ENCODE measurements at regions not wholly inside any gene's neighbourhood (a gene's known extent, or its start where the extent isn't known, plus 50 kb on each side); places are given as distances from the start of the nearest gene placed in this dataset.
A peak's percentile ranks its signal among the peaks of the same experiment; 100 is the strongest.

DNA sequence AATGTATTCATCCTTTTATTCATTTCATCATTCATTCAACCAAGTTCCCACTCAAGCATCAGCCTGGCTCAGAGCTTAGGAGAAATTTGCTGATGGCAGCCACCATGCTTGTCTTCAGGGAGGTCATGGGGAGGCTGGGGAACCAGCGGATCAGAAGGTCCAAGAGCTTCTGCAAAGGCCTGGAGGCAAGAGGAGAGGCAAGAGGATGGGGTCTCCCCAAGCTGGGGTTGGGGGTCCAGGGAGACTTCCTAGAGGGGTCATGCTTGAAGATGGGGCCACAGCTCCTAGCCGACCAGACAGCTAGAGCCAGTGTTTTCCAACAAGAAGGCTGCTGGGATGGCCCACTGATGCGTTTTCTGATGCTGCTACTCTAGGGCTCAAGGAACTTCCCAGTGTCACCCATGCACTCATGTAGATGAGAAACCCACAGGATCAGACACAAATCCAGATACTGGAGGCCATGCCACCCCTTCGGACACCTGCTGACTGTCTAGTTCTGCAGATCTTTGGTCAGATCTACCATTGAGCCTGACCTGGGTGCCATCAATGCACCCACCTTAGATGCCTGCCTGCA, 315.2 kb downstream of the AJAP1 start:
- peak overlapping the region; percentile 24 for H2BK12ac ChIP-seq (ENCODE audit: low read length)
- no peak overlapping the region for H3K4ac ChIP-seq (ENCODE audit: low read length)
- H3K9me3 ChIP-seq (replicated peaks in 1 of 2; ENCODE audit: control insufficient read depth in 2 of 2, insufficient read depth in 1 of 2, low read depth in 1 of 2, low read length in 2 of 2), result peaks cover 0 to 2% of the 10 kb centered on the region in 2 donors
- H3K4me1 ChIP-seq (ENCODE audit: control insufficient read depth in 2 of 2, insufficient read depth in 1 of 2, low read depth in 1 of 2, low read length in 2 of 2), result peaks cover 0 to 8% of the 10 kb centered on the region in 2 donors
- H3K36me3 ChIP-seq (replicated peaks in 1 of 2; ENCODE audit: control insufficient read depth in 2 of 2, insufficient read depth in 2 of 2, low read length in 2 of 2), result no peaks in the 10 kb centered on the region
- peak overlapping the region; percentile 54 for H2BK15ac ChIP-seq (ENCODE audit: low read length)
- H3K23ac ChIP-seq (ENCODE audit: low read depth, low read length, poor library complexity), result no peak overlapping the region
- H4K91ac ChIP-seq (ENCODE audit: low read depth, low read length, poor library complexity), result no peak overlapping the region
- no peak overlapping the region for H2AFZ ChIP-seq (ENCODE audit: low read length)
- H3K27ac ChIP-seq (replicated peaks; ENCODE audit: low read length), result no peak overlapping the region
- no peak overlapping the region for H3K4me2 ChIP-seq (ENCODE audit: insufficient read depth, low read length, poor library complexity, severe bottlenecking)
- no peak overlapping the region for H2BK120ac ChIP-seq (ENCODE audit: low read depth, low read length)
- no peak overlapping the region for H2BK5ac ChIP-seq (ENCODE audit: low read length)
- no CpG with 5 or more reads among the region's 4 CpGs for WGBS, 2 donors (ENCODE audit: extremely low coverage in 2 of 2, insufficient read length in 2 of 2, insufficient replicate concordance in 1 of 2)
- no peaks in the 10 kb centered on the region for H3K79me1 ChIP-seq (ENCODE audit: low read depth, low read length)
- H3K27me3 ChIP-seq (ENCODE audit: control insufficient read depth in 3 of 3, insufficient read depth in 3 of 3, low read depth in 1 of 3, low read length in 3 of 3), result no peaks in the 10 kb centered on the region
- no peak overlapping the region for H2AK5ac ChIP-seq (ENCODE audit: low read depth, low read length)
- no peak overlapping the region for H3K18ac ChIP-seq (ENCODE audit: low read length)
- DNase-seq (ENCODE audit: low spot score), result no peak
- H3K4me3 ChIP-seq (ENCODE audit: low read length in 2 of 2), result no peak overlapping the region
- H4K8ac ChIP-seq (ENCODE audit: low read depth, low read length), result no peak overlapping the region
- H3K9ac ChIP-seq (ENCODE audit: low read depth, low read length, poor library complexity), result no peak overlapping the region
- H3K14ac ChIP-seq (ENCODE audit: low read length), result no peak overlapping the region

DNA sequence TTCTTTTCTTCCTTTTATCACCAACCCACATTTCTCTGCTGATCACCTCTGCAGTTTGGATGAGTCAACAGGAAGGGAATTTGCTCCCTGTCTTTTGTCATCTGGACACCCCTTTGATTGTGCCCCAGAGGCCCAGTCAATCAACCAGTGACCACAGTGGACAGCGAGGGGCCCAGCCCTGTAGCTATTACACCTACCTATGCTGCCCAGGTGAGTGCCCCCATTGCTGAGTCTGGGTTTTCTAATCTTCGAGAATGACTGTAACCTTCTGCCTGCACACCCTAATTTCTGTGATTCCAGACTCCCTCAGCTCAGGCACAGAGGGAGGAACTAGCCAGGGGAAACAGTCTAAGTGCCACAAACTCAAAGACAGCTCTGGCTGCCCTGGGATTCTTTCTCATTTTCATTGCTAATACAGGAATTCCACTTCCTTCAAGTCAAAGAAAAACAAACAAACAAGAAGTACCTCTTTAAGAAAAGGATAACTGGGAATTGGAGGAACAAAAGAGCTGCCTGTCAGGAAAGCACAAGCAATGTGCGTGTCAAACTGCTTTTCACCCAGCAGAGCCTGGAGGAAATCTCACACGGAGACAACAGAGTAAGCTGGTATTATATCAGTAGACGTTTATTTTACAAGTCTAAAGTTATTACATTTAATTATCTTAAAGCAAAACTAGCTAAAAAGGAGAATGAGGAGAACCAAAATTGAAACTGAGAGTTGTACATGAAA, 311.1 kb downstream of the AJAP1 start:
- peaks cover 0 to 2% of the 10 kb centered on the region in 2 donors for H3K9me3 ChIP-seq (replicated peaks in 1 of 2; ENCODE audit: control insufficient read depth in 2 of 2, insufficient read depth in 1 of 2, low read depth in 1 of 2, low read length in 2 of 2)
- no peak overlapping the region for H3K18ac ChIP-seq (ENCODE audit: low read length)
- no peak overlapping the region for H2BK12ac ChIP-seq (ENCODE audit: low read length)
- H3K4me1 ChIP-seq (ENCODE audit: control insufficient read depth in 2 of 2, insufficient read depth in 1 of 2, low read depth in 1 of 2, low read length in 2 of 2), result peaks cover 0 to 13% of the 10 kb centered on the region in 2 donors
- H3K4me3 ChIP-seq (ENCODE audit: low read length in 2 of 2), result no peak overlapping the region
- no peak overlapping the region for H2AFZ ChIP-seq (ENCODE audit: low read length)
- no peak overlapping the region for H4K91ac ChIP-seq (ENCODE audit: low read depth, low read length, poor library complexity)
- H2BK5ac ChIP-seq (ENCODE audit: low read length), result no peak overlapping the region
- H2BK120ac ChIP-seq (ENCODE audit: low read depth, low read length), result no peak overlapping the region
- no peak overlapping the region for H2BK15ac ChIP-seq (ENCODE audit: low read length)
- peaks cover 0 to 2% (median 0%) of the 10 kb centered on the region in 3 experiments for H3K27me3 ChIP-seq (ENCODE audit: control insufficient read depth in 3 of 3, insufficient read depth in 3 of 3, low read depth in 1 of 3, low read length in 3 of 3)
- WGBS, 2 donors (ENCODE audit: extremely low coverage in 2 of 2, insufficient read length in 2 of 2, insufficient replicate concordance in 1 of 2), result no CpG with 5 or more reads among the region's 5 CpGs
- no peak overlapping the region for H3K23ac ChIP-seq (ENCODE audit: low read depth, low read length, poor library complexity)
- no peak overlapping the region for H3K9ac ChIP-seq (ENCODE audit: low read depth, low read length, poor library complexity)
- DNase-seq (ENCODE audit: low spot score), result no peak
- no peak overlapping the region for H3K14ac ChIP-seq (ENCODE audit: low read length)
- H3K27ac ChIP-seq (replicated peaks; ENCODE audit: low read length), result no peak overlapping the region
- no peaks in the 10 kb centered on the region for H3K36me3 ChIP-seq (replicated peaks in 1 of 2; ENCODE audit: control insufficient read depth in 2 of 2, insufficient read depth in 2 of 2, low read length in 2 of 2)
- H4K8ac ChIP-seq (ENCODE audit: low read depth, low read length), result no peak overlapping the region
- H2AK5ac ChIP-seq (ENCODE audit: low read depth, low read length), result no peak overlapping the region
- no peaks in the 10 kb centered on the region for H3K79me1 ChIP-seq (ENCODE audit: low read depth, low read length)
- H3K4ac ChIP-seq (ENCODE audit: low read length), result no peak overlapping the region
- H3K4me2 ChIP-seq (ENCODE audit: insufficient read depth, low read length, poor library complexity, severe bottlenecking), result no peak overlapping the region

DNA sequence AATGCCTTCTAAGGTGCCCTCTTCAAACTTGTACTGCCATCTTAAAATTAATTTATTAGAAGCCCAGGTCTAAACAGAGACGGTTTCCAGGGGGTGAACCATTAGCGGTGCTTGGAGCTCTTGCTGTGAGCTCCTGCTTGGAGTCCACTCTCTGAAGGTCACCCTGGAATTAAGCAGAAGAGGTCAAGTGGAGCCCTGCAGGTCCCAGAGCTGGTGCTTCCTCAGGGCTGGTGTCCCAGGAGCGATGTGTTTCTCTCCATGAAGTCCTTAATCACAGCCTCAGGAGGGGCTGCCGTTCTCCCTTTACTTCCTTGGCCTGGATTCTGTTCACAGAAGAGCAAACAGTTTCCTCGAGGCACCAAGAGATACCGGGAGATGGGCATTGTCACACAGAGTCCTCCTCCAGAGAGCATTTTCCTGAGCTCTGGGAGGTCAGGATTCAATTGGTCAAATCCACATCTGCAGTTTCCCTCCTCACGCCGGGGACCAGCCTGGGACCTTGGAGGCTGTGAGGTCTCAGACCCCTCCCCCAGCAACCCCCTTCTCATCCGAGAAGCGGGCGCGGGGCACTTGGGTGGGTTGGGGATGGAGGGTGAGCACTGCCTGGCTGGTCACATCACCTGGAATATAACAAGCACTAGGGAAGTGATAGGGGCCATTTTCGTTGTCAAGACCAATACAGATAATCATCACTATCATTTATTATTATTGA, 310.4 kb downstream of the AJAP1 start:
- Histone ChIP-seq H2AFZ (ENCODE audit: low read length) (no peak overlapping the region), H4K91ac (ENCODE audit: low read depth, low read length, poor library complexity) (no peak overlapping the region), H3K4me3 (ENCODE audit: low read length in 2 of 2) (no peak overlapping the region), H2AK5ac (ENCODE audit: low read depth, low read length) (no peak overlapping the region), H3K18ac (ENCODE audit: low read length) (peak overlapping the region; percentile 9), H3K4ac (ENCODE audit: low read length) (no peak overlapping the region), H3K14ac (ENCODE audit: low read length) (no peak overlapping the region), H3K27me3 (ENCODE audit: control insufficient read depth in 3 of 3, insufficient read depth in 3 of 3, low read depth in 1 of 3, low read length in 3 of 3) (peaks cover 0 to 2% (median 0%) of the 10 kb centered on the region in 3 experiments), H3K9me3 (replicated peaks in 1 of 2; ENCODE audit: control insufficient read depth in 2 of 2, insufficient read depth in 1 of 2, low read depth in 1 of 2, low read length in 2 of 2) (peaks cover 0 to 2% of the 10 kb centered on the region in 2 donors), H3K4me2 (ENCODE audit: insufficient read depth, low read length, poor library complexity, severe bottlenecking) (no peak overlapping the region), H2BK12ac (ENCODE audit: low read length) (no peak overlapping the region), H3K79me1 (ENCODE audit: low read depth, low read length) (no peaks in the 10 kb centered on the region), H3K27ac (replicated peaks; ENCODE audit: low read length) (no peak overlapping the region), H3K23ac (ENCODE audit: low read depth, low read length, poor library complexity) (no peak overlapping the region), H2BK15ac (ENCODE audit: low read length) (peak overlapping the region; percentile 9), H3K4me1 (ENCODE audit: control insufficient read depth in 2 of 2, insufficient read depth in 1 of 2, low read depth in 1 of 2, low read length in 2 of 2) (peaks cover 0 to 13% of the 10 kb centered on the region in 2 donors), H3K36me3 (replicated peaks in 1 of 2; ENCODE audit: control insufficient read depth in 2 of 2, insufficient read depth in 2 of 2, low read length in 2 of 2) (no peaks in the 10 kb centered on the region), H4K8ac (ENCODE audit: low read depth, low read length) (no peak overlapping the region), H2BK5ac (ENCODE audit: low read length) (no peak overlapping the region), H3K9ac (ENCODE audit: low read depth, low read length, poor library complexity) (no peak overlapping the region), H2BK120ac (ENCODE audit: low read depth, low read length) (no peak overlapping the region)
- no CpG with 5 or more reads among the region's 13 CpGs for WGBS, 2 donors (ENCODE audit: extremely low coverage in 2 of 2, insufficient read length in 2 of 2, insufficient replicate concordance in 1 of 2)
- DNase-seq (ENCODE audit: low spot score), result no peak

DNA sequence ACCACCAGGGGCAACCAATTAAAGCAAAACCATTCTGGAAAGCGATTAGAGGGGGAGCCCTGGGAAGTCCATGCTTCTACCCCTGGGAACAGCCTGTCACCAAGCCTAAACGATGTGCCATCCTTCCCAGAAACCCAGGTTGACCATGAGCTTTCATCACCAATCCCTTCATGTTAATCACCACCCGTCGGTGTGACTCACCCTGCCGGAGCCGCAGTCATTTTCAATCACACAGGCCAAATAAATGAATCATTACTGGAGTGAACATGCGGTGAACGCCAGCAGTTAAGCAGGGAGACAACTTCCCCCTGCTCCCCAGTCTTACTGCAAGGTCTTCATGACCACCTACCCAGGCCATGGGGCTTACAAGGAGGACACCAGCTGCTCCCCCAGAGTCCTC, 308.8 kb downstream of the AJAP1 start:
- WGBS, 2 donors (ENCODE audit: extremely low coverage in 2 of 2, insufficient read length in 2 of 2, insufficient replicate concordance in 1 of 2), result no CpG with 5 or more reads among the region's 8 CpGs

More for the DNA sequence above, 308.8 kb downstream of the AJAP1 start:
- Histone ChIP-seq H2BK120ac (ENCODE audit: low read depth, low read length) (no peak overlapping the region), H3K4ac (ENCODE audit: low read length) (no peak overlapping the region), H3K18ac (ENCODE audit: low read length) (no peak overlapping the region), H3K27ac (replicated peaks; ENCODE audit: low read length) (no peak overlapping the region), H2BK12ac (ENCODE audit: low read length) (no peak overlapping the region), H4K8ac (ENCODE audit: low read depth, low read length) (no peak overlapping the region), H3K4me3 (ENCODE audit: low read length in 2 of 2) (no peak overlapping the region), H3K23ac (ENCODE audit: low read depth, low read length, poor library complexity) (no peak overlapping the region), H2BK5ac (ENCODE audit: low read length) (no peak overlapping the region), H3K14ac (ENCODE audit: low read length) (no peak overlapping the region), H3K9ac (ENCODE audit: low read depth, low read length, poor library complexity) (no peak overlapping the region), H3K4me2 (ENCODE audit: insufficient read depth, low read length, poor library complexity, severe bottlenecking) (no peak overlapping the region), H3K36me3 (replicated peaks in 1 of 2; ENCODE audit: control insufficient read depth in 2 of 2, insufficient read depth in 2 of 2, low read length in 2 of 2) (no peaks in the 10 kb centered on the region), H4K91ac (ENCODE audit: low read depth, low read length, poor library complexity) (no peak overlapping the region), H3K4me1 (ENCODE audit: control insufficient read depth in 2 of 2, insufficient read depth in 1 of 2, low read depth in 1 of 2, low read length in 2 of 2) (peaks cover 0 to 13% of the 10 kb centered on the region in 2 donors), H3K9me3 (replicated peaks in 1 of 2; ENCODE audit: control insufficient read depth in 2 of 2, insufficient read depth in 1 of 2, low read depth in 1 of 2, low read length in 2 of 2) (no peaks in the 10 kb centered on the region), H2AFZ (ENCODE audit: low read length) (no peak overlapping the region), H3K79me1 (ENCODE audit: low read depth, low read length) (no peaks in the 10 kb centered on the region), H2AK5ac (ENCODE audit: low read depth, low read length) (peak overlapping the region; percentile 57), H2BK15ac (ENCODE audit: low read length) (no peak overlapping the region), H3K27me3 (ENCODE audit: control insufficient read depth in 3 of 3, insufficient read depth in 3 of 3, low read depth in 1 of 3, low read length in 3 of 3) (peaks cover 0 to 2% (median 0%) of the 10 kb centered on the region in 3 experiments)
- DNase-seq (ENCODE audit: low spot score), result no peak
